IMR-90 (cell line): ENCODE measurements at regions not wholly inside any gene's neighbourhood (a gene's known extent, or its start where the extent isn't known, plus 50 kb on each side); places are given as distances from the start of the nearest gene placed in this dataset.

Experiments
- ATAC-seq: fragments of 200-7000 bp; cut with Tn5 transposase; 2 replicates; pipeline ENCODE4 v1.9.1; 2020; ENCODE audit warnings: low read depth, mild to moderate bottlenecking, moderate library complexity
- BruUV-seq: library from RNA; stranded (reverse); fragments of 400-500 nt; replicated peaks from 2 replicates; lab custom pipeline; 2021; lab: Mats Ljungman, UMichigan
- CTCF ChIA-PET: fragments of 300-600 bp; formaldehyde crosslinking; extraction: SDS; loops from one replicate; lab custom pipeline; 2021; ENCODE audit warnings: antibody characterized with exemption; lab: Yijun Ruan, JAX
- POLR2A ChIA-PET: fragments of 300-600 bp; sonication (Branson Sonifier 250); formaldehyde crosslinking; loops from one replicate; lab custom pipeline; 2022; ENCODE audit warnings: antibody characterized with exemption; ENCODE audit not compliant: unreplicated experiment; lab: Charles Lee
- DNase-seq: peaks from one replicate; pipeline ENCODE4 v3.0.0; 2013
- H2AFZ ChIP-seq: replicated peaks from 2 replicates; pipeline ENCODE3; 2013; ENCODE audit warnings: low read length, mild to moderate bottlenecking; ENCODE audit not compliant: poor library complexity
- H2AK5ac ChIP-seq: 2 replicates; pipeline ENCODE4 v1.6.1; 2013; ENCODE audit warnings: low read depth, low read length, inconsistent platforms
- H2AK9ac ChIP-seq: replicated peaks from 2 replicates; pipeline ENCODE3; 2013; ENCODE audit warnings: mild to moderate bottlenecking, low read depth, low read length, moderate library complexity; ENCODE audit not compliant: poor library complexity
- H2BK120ac ChIP-seq: 2 replicates; pipeline ENCODE4 v1.6.1; 2013; ENCODE audit warnings: low read depth, low read length, inconsistent platforms
- H2BK15ac ChIP-seq: 3 replicates; pipeline ENCODE4 v1.6.1; 2013; ENCODE audit warnings: low read depth, low read length, inconsistent platforms
- H2BK20ac ChIP-seq: 2 replicates; pipeline ENCODE4 v1.6.1; 2013; ENCODE audit warnings: low read depth, mild to moderate bottlenecking, inconsistent platforms, low read length, moderate library complexity
- H2BK5ac ChIP-seq: 2 replicates; pipeline ENCODE4 v1.6.1; 2013; ENCODE audit warnings: mild to moderate bottlenecking, low read depth, low read length, inconsistent platforms; ENCODE audit not compliant: poor library complexity, severe bottlenecking
- H3K14ac ChIP-seq: replicated peaks from 2 replicates; pipeline ENCODE4 v1.6.1; 2013; ENCODE audit warnings: low read depth, low read length, inconsistent platforms
- H3K18ac ChIP-seq: 2 replicates; pipeline ENCODE4 v1.6.1; 2013; ENCODE audit warnings: low read depth, low read length, control low read depth
- H3K23ac ChIP-seq: 2 replicates; pipeline ENCODE4 v1.6.1; 2013; ENCODE audit warnings: low read depth, low read length, inconsistent platforms
- H3K27ac ChIP-seq: 2 replicates; pipeline ENCODE4 v1.5.1; 2013; ENCODE audit warnings: mild to moderate bottlenecking, control low read depth, low read length; ENCODE audit not compliant: insufficient read depth
- H3K27me3 ChIP-seq: 2 replicates; pipeline ENCODE4 v1.6.1; 2013; ENCODE audit warnings: low read length; ENCODE audit not compliant: control insufficient read depth, insufficient read depth
- H3K36me3 ChIP-seq: 2 replicates; pipeline ENCODE4 v1.6.1; 2013; ENCODE audit warnings: low read length, mixed read lengths; ENCODE audit not compliant: control insufficient read depth, insufficient read depth
- H3K4ac ChIP-seq: 2 replicates; pipeline ENCODE4 v1.6.1; 2013; ENCODE audit warnings: low read depth, low read length, inconsistent platforms
- H3K4me1 ChIP-seq: 2 replicates; pipeline ENCODE4 v1.6.1; 2013; ENCODE audit warnings: low read length, mixed read lengths; ENCODE audit not compliant: control insufficient read depth, insufficient read depth
- H3K4me2 ChIP-seq: 2 replicates; pipeline ENCODE4 v1.6.1; 2013; ENCODE audit warnings: low read depth, mild to moderate bottlenecking, control low read depth, low read length, moderate library complexity
- H3K4me3 ChIP-seq: 2 replicates; pipeline ENCODE4 v1.5.1; 2013; ENCODE audit warnings: low read depth, mild to moderate bottlenecking, control low read depth, low read length, moderate library complexity; ENCODE audit not compliant: insufficient read depth
- H3K56ac ChIP-seq: 2 replicates; pipeline ENCODE4 v1.6.1; 2013; ENCODE audit warnings: low read length, inconsistent platforms; ENCODE audit not compliant: insufficient read depth; ENCODE audit errors: extremely low read depth
- H3K79me1 ChIP-seq, 2 experiments: 2 replicates each; pipeline ENCODE4 v1.6.1; 2013; ENCODE audit warnings: low read length in 2 of 2, inconsistent platforms in 1 of 2, low read depth in 1 of 2
- H3K9ac ChIP-seq: 2 replicates; pipeline ENCODE4 v1.6.1; 2013; ENCODE audit warnings: low read depth, low read length, control low read depth
- H3K9me1 ChIP-seq: 2 replicates; pipeline ENCODE4 v1.6.1; 2013; ENCODE audit warnings: low read length, inconsistent platforms; ENCODE audit not compliant: insufficient read depth
- H3K9me3 ChIP-seq: 2 replicates; pipeline ENCODE4 v1.6.1; 2013; ENCODE audit warnings: low read length; ENCODE audit not compliant: control insufficient read depth, insufficient read depth
- H4K20me1 ChIP-seq: 2 replicates; pipeline ENCODE4 v1.6.1; 2013; ENCODE audit warnings: low read length, inconsistent platforms; ENCODE audit not compliant: insufficient read depth
- H4K5ac ChIP-seq: 2 replicates; pipeline ENCODE4 v1.6.1; 2013; ENCODE audit warnings: mild to moderate bottlenecking, low read depth, low read length, control low read depth
- H4K8ac ChIP-seq, 2 experiments: 2 replicates each; pipeline ENCODE4 v1.6.1; 2013; ENCODE audit warnings: low read depth in 2 of 2, low read length in 2 of 2, control low read depth in 1 of 2, inconsistent platforms in 1 of 2
- H4K91ac ChIP-seq: 2 replicates; pipeline ENCODE4 v1.6.1; 2013; ENCODE audit warnings: low read depth, low read length, inconsistent platforms; ENCODE audit not compliant: insufficient read depth
- CEBPB ChIP-seq: IDR thresholded peaks from 2 replicates; pipeline ENCODE4 v1.6.1; 2012; ENCODE audit warnings: low read depth, low read length, improper control_type of control experiment
- CHD1 ChIP-seq: IDR thresholded peaks from 2 replicates; pipeline ENCODE4 v1.6.1; 2012; ENCODE audit warnings: low read depth, low read length, improper control_type of control experiment
- ELK1 ChIP-seq: fragments of 150-350 bp; IDR thresholded peaks from 2 replicates; pipeline ENCODE4 v1.6.1; 2016; ENCODE audit warnings: low read depth, mild to moderate bottlenecking, low read length, moderate library complexity, borderline replicate concordance
- FOS ChIP-seq: fragments of 150-350 bp; IDR thresholded peaks from 2 replicates; pipeline ENCODE4 v1.6.1; 2016; ENCODE audit warnings: low read depth, low read length
- MAFK ChIP-seq: IDR thresholded peaks from 2 replicates; pipeline ENCODE4 v1.6.1; 2012; ENCODE audit warnings: low read depth, low read length, improper control_type of control experiment
- MAZ ChIP-seq: IDR thresholded peaks from 2 replicates; pipeline ENCODE4 v1.6.1; 2012; ENCODE audit warnings: low read depth, mild to moderate bottlenecking, low read length, improper control_type of control experiment, moderate library complexity, borderline replicate concordance
- NFE2L2 ChIP-seq: fragments of 150-350 bp; IDR thresholded peaks from 2 replicates; pipeline ENCODE4 v1.6.1; 2016; ENCODE audit warnings: low read depth, mild to moderate bottlenecking, low read length
- POLR2A ChIP-seq: IDR thresholded peaks from 2 replicates; pipeline ENCODE4 v1.6.1; 2012; ENCODE audit warnings: mild to moderate bottlenecking, low read depth, low read length
- RAD21 ChIP-seq: IDR thresholded peaks from 2 replicates; pipeline ENCODE4 v1.6.1; 2012; ENCODE audit warnings: low read length, improper control_type of control experiment
- RFX5 ChIP-seq: IDR thresholded peaks from 2 replicates; pipeline ENCODE4 v1.8.0; 2012; ENCODE audit warnings: low read depth, mild to moderate bottlenecking, low read length, moderate library complexity
- SMC3 ChIP-seq: fragments of 150-350 bp; IDR thresholded peaks from 2 replicates; pipeline ENCODE4 v1.6.1; 2016; ENCODE audit warnings: low read depth, mild to moderate bottlenecking, antibody characterized with exemption, low read length, moderate library complexity
- WGBS, 2 experiments: methylation state at CpG; one replicate each; pipeline versions ENCODE4 v1.1.5 to v1.1.7; 2013; ENCODE audit warnings: missing lambda C conversion rate in 2 of 2; ENCODE audit not compliant: insufficient read length in 1 of 2; ENCODE audit errors: extremely low coverage in 2 of 2; 5-methylcytosine and 5-hydroxymethylcytosine counted together
- dilution Hi-C: fragments of 300-500 bp; cut with HindIII; formaldehyde crosslinking; loops from one replicate; pipeline ENCODE4 v1.14.3; 2018; ENCODE audit warnings: low sequenced_read_pairs; ENCODE audit not compliant: unreplicated experiment
- in situ Hi-C: fragments of 300-500 bp; cut with MboI; formaldehyde crosslinking; loops from 3 replicates; pipeline ENCODE4 v1.14.3; 2019; ENCODE audit warnings: low sequenced_read_pairs, inconsistent platforms, mixed read lengths
- intact Hi-C: fragments of 100-400 bp; cut with micrococcal nuclease; formaldehyde crosslinking; loops from 2 replicates; pipeline ENCODE4 v1.10.0; 2022
- TF ChIP-seq, protein P1 (sequence below): conservative IDR thresholded peaks from 2 replicates; pipeline ENCODE4 v1.5.1; 2012; ENCODE audit warnings: mild to moderate bottlenecking, low read depth, low read length, improper control_type of control experiment

DNA sequence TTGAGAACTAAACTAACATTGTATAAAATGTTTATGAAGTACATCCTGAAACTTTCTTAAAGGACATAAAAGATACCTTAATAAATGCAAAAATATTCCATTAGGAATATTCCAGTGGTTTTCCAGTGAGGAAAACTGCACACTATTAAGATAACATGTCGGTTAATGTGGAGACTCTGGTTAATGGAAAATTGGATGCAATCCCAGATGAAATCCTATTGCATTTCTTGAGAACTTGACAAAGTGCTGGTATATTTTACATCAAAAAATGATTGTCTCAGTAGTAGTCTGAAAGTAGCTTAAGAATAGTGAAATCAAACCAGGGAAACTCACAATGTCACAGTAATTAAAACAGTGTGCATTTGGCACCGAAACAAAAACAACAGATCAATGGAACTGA is 202.5 kb upstream of the MON1B start:
- Histone ChIP-seq H3K18ac (no peak overlapping the region), H4K20me1 (no peaks in the 10 kb centered on the region), H2BK15ac (no peak overlapping the region), H4K91ac (no peak overlapping the region), H3K9me1 (no peaks in the 10 kb centered on the region), H2BK120ac (no peak overlapping the region), H3K4ac (no peak overlapping the region), H4K8ac (no peak overlapping the region), H2BK5ac (no peak overlapping the region), H3K14ac (no peak overlapping the region), H3K27me3 (no peaks in the 10 kb centered on the region), H2AK9ac (no peak overlapping the region), H3K56ac (no peak overlapping the region), H3K23ac (no peak overlapping the region), H3K27ac (no peak overlapping the region), H4K5ac (no peak overlapping the region), H2AK5ac (no peak overlapping the region), H2AFZ (no peak overlapping the region), H3K9me3 (no peaks in the 10 kb centered on the region; the same call in 1 of the 2 replicates), H3K36me3 (no peaks in the 10 kb centered on the region), H3K9ac (no peak overlapping the region), H3K4me1 (no peaks in the 10 kb centered on the region), H3K4me3 (no peak overlapping the region), H3K4me2 (no peak overlapping the region), H2BK20ac (no peak overlapping the region), H3K79me1 (no peaks in the 10 kb centered on the region)
- in situ Hi-C loops (no loop called here), dilution Hi-C loops (no loop called here), intact Hi-C loops (no loop called here)
- CTCF ChIA-PET, result no interaction called here
- DNase-seq (no peak), ATAC-seq (no peak)
- TF ChIP-seq SMC3, result no peak
- TF ChIP-seq MAZ, result no peak
- no peak for TF ChIP-seq CHD1
- TF ChIP-seq MAFK, result no peak
- TF ChIP-seq ELK1, result no peak
- no peak for TF ChIP-seq CEBPB
- no peak for TF ChIP-seq NFE2L2
- TF ChIP-seq FOS, result no peak
- TF ChIP-seq POLR2A, result no peak
- TF ChIP-seq RFX5, result no peak
- TF ChIP-seq RAD21, result no peak
- TF ChIP-seq, protein P1, sequence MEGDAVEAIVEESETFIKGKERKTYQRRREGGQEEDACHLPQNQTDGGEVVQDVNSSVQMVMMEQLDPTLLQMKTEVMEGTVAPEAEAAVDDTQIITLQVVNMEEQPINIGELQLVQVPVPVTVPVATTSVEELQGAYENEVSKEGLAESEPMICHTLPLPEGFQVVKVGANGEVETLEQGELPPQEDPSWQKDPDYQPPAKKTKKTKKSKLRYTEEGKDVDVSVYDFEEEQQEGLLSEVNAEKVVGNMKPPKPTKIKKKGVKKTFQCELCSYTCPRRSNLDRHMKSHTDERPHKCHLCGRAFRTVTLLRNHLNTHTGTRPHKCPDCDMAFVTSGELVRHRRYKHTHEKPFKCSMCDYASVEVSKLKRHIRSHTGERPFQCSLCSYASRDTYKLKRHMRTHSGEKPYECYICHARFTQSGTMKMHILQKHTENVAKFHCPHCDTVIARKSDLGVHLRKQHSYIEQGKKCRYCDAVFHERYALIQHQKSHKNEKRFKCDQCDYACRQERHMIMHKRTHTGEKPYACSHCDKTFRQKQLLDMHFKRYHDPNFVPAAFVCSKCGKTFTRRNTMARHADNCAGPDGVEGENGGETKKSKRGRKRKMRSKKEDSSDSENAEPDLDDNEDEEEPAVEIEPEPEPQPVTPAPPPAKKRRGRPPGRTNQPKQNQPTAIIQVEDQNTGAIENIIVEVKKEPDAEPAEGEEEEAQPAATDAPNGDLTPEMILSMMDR, result no peak
- no CpG with 5 or more reads among the region's 2 CpGs for WGBS, 2 experiments
- POLR2A ChIA-PET, result no interaction called here
- BruUV-seq, result no TSS peak
